GM23338 (cell line): ENCODE measurements at regions not wholly inside any gene's neighbourhood (a gene's known extent, or its start where the extent isn't known, plus 50 kb on each side); places are given as distances from the start of the nearest gene placed in this dataset.

ENCODE experiments used
- CTCF ChIP-seq, 2 experiments: fragments of 200-600 bp in 1 of 2; sonication (generic) in 1 of 2; conservative IDR thresholded peaks; 2 replicates each; pipeline versions ENCODE4 v1.5.1 to v1.6.1; 2016 to 2017; ENCODE audit warnings: antibody characterized with exemption in 2 of 2, low read depth in 2 of 2, mild to moderate bottlenecking in 2 of 2, moderate library complexity in 1 of 2
- EZH2 ChIP-seq: fragments of 200-600 bp; sonication (generic); IDR thresholded peaks from one replicate; pipeline ENCODE4 v1.8.0; 2017; ENCODE audit warnings: antibody characterized with exemption, mild to moderate bottlenecking, low read depth; ENCODE audit not compliant: unreplicated experiment

GRCh38 chr22:27574002-27574366 is 227.6 kb downstream of the MN1 start:
- no peak for TF ChIP-seq CTCF (conservative IDR thresholded peaks at IDR 0.05; ENCODE audit: low read depth in 2 of 2)
- no peak for TF ChIP-seq EZH2
